OCI-M2 (cell line): ENCODE measurements at regions not wholly inside any gene's neighbourhood (a gene's known extent, or its start where the extent isn't known, plus 50 kb on each side); places are given as distances from the start of the nearest gene placed in this dataset.

ENCODE experiments used
- DNase-seq: peaks from one replicate; lab custom pipeline; 2025; ENCODE audit not compliant: unreplicated experiment; lab: John Stamatoyannopoulos, UW

DNA sequence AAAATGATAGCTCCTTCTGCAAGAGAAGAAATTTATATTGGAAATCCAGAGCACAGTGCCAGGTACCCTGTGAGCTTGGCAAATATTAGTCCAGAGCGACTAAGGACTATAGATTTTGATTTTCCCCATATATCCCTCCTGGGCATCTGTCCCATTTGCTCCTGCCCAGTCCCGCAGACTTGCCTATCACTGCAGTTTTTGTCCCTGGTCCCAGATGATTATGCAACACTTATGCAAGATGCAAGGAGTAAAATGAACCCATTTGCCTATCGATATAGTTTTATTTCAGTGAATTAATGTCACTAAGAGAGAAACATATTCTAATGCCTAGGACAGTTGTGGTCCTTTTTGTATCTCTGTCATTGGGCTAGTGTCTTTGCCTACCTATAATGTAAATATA is 215.9 kb upstream of the BMP4 start:
- DNase-seq, result no peak

DNA sequence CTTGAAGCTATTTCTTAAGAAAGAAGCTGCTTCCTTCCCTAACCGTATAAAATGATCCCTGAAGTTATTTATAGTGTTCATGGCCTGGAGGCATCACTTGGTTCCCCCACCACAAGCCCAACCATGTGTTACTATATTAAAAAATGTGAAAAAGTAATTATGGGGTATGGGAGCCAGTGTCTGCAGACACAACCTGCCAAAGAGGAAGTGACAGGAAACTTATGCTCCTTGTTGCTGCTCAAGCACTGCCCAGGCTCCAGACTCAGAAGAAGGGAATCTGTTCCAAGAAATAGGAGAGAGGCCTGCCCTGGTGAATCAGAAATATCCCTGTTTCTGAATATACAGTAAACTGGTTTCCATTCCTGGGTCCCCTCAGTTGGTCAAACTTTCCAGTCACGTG is 217.2 kb upstream of the BMP4 start:
- no peak for DNase-seq

DNA sequence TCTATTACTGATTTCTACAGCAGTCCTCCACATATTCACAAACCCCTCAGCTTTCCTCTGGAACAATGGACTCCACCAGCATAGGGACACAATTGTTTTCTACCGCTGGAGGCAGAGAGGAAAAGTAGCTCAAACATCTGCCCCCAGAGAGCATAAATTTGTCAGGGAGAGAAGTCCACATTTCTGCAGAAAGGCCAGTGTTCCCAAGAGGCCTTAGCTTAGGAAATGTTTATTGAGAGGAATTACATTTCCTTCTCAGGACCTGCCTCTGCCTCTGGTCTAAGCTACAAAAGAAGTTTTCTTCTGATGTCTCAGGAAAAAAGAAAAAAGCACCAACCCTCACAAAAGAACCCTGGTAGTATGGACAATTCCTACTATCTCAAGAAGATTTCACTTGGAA is 217.8 kb upstream of the BMP4 start:
- DNase-seq, result no peak

DNA sequence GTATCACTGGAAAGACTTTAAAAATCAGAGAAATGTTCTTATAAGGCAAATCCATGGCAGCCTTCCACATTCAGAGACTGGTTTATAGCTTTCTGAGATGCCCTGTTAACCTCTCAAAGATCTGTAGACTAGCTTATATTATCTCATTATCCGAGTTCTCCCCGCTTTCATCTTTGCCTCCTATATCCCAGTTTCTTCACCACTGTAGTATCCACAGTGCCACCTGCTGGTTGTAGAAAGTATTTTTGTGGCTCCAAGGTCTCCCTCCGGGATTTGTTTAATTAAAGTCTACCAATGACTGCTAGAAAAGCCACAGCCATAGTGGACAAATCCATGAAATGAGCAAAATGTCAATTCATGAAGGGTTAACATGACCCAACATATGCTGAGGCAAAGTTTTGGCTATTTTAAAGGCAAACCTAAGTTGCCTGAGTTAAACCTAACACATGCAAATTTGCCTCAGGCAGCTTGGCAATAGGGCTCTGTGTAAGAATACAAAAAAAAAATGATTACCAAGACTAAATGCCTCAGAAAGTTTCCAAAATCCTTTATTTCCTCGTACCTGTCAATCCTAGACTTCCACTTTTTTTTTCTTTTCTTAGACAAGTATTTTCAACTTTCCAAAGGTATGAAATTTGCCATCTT is 218.8 kb upstream of the BMP4 start:
- DNase-seq, result peak; percentile 19

DNA sequence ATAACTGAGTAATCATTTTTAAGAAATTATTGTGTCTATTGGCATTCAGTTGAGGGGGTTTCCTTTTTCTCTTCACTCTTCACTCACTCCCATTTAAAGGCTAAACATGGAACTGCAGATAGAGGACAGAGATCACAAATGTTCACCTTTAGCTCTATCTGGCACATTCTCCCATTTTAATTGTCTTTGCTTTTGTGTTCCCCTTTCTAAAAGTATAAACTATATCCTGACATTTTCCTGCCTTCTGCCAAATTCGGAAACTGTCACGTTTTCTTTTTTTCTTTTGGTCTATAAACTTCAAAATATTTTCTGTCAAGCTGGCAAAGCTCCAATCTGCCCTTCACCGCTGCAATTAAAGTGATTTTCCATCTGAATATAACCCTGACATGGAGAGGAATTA is 219.8 kb upstream of the CDKN3 start:
- no peak for DNase-seq

DNA sequence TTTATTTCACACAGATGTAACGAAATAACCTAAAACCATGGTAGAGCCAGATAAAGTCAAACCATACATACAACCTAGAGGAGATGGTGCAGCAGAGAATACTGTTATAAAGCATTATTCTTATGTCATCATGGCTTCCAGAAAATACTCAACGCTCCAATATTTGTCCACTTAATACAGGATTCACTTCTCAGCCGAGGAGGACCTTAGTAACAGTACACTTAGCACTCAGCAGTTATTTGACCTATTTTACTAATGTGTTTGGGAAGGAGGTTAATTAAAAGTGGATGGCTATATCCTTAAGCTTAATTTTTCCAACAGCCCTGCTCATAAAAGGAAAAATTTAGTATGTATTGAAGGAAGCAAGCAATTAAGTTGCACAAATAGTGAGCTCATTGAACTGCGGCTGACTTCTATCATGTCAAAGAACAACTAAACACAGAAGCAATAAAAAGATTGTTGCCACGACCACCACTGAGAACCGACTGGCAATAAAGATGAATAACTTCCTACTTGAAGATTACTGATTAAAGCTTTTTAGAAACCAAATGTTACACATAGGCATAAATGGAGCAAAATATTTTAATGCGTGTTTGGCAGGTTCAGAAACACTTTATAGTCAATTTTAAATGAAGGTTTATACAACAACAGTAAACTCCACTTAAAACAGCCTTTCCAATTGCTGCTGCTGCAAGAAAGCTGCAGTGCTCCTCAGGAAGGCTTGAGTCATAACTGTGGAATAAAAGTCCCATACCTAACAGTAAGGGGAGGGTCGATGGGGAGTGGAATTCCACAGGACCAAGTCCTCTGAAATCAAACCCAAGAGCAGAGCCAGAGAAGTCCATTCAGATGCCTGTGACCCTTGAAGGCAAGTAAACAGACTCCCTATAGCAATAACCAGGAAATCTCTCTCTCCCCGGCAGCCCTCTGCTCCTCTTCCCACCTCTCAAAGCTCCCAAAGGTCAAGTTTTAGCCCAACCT is 218.9 kb upstream of the CDKN3 start:
- DNase-seq, result no peak

DNA sequence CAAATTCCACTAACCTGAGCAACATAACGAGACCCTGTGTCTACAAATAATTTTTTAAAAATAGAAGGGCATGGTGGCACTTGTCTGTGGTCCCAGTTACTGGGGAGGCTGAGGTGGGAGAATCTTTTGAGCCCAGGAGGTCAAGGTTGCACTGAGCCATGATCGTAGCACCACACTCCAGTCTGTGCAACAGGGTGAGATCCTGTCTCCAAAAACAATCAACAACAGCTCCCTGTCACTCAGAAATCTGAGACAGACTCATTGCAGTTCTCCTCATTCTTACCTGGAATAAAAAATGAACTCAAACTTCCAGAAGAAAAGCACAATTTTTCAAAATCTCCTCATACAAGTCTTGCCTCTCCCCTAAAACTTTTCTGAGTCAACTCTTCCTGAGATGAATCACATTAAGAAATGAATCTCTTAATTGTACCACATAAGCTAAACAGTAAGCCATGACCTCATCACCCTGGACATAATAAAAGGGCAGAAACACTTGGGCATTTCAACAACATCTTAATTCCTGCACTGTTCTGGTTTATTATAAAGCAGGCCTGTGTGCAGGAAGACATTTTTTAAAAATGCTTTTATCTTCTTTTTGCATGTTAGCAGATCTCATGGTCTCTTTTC is 214.3 kb upstream of the CDKN3 start:
- DNase-seq, result no peak

DNA sequence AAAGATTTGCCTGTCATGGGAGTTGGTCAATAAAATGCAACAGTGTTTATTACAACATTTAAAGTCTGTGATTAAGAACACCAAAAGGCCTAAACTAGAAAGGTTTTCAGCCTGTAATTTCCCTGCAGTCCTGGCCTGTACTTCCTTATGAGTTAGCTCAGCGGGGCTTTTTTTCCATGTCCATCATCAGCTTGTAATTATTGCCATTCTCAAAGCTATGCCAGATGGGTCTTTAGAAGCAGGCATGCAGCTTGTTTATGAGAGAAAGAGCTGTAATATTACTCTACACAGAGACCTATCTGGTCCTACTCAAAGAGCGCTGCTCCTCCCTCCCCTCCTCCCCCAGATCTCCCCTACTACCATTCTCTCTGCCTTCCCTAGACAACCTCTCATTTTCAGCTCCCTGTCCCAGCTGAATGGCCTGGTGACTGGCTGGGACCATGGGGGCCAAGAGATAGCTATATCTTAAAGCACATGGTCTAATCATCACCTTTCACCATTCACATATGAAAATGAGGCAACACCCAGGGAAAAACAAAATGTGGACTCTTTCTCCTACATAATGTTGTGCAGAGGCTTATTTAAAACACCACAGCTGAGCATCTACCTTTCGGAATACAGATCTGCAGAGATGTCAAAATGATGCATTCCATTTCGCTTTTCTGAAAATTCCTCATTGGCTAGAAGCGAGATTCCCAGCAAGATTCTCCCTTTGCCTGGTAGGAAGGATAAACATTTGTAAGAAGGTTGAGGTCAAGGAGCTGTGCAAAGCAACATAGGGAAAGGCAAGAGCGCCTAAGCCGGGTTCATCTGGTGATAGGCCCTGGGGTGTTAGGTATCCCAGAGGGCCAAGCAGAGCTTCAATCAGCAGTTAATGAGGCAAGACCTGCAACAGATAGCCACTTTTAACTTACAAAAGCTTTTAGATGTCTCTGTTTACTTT is 209.7 kb upstream of the CDKN3 start:
- DNase-seq, result no peak

DNA sequence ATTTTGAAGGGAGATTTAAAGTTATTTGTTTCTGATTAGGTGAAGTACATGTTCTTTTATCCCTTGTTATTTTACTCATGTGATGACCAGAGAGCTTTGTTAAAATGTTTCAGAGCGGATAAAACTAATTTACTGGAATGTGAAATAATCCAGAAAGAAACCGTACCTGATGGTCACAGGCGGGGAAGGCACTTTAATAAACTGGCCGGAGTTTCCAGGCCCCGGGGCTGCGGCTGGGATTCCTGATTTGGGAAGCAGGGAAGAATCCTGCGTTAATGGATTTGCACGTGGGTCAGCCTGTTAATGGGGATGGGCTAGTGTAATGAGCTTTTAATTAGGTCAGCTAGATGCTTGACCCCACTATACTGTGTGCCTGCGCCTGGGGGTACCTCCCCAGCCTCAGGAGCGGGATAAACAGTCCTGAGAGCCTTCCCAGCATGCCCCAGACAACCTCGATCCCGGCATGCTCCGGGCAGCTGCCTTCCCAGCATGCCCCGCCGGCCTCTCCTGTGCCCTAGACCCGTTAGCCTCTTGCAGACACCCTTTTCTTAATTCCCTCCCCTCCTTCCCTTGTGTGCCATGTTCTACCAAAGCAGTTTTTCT is 208.6 kb upstream of the CDKN3 start:
- DNase-seq, result no peak

DNA sequence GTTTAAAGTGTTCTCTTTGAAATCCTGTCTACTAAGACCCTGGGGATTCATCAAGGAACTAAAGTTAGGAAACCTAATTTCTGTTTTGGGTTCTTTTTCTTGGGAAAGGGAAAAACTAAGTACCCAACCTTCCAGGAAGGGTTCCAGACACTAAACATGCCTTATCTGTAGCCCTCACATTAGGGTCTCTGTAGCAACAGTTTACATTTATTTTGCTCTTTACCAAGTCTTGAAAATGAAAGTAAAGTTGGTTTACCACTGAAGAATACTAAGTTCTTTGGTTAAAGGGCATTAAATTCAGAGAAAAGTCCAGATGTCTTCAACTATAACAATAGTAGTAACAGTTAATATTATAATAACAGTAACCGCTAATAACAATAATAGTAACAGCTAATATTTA is 207.5 kb upstream of the CDKN3 start:
- DNase-seq, result no peak

DNA sequence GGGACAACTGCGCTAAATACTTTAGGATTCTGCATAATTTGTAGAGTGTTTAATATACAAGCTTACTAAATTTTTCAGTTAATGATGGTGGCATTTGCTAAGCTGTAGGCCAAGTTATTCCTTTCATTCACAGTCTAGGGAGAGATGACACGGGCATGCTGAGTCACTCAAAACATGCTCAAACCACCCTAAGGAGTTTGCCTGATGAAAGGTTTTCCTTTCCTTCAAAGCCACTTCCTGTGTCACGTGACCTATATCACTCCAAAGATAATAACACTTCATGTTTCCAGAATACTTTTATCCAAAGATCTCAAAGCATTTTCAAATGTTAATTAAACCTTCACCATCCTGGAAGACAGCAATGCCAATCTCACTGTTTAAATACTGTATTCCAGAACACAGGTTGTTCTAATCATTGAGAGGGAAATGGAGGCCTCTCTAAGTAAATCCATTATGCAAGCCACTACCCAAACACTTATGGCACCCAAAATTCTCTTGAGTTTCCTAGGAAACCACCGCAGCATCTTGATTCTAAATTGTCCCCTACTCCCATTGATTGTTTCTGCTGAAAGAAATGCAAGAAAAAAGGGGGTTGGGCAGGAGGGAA is 207.0 kb upstream of the CDKN3 start:
- no peak for DNase-seq

DNA sequence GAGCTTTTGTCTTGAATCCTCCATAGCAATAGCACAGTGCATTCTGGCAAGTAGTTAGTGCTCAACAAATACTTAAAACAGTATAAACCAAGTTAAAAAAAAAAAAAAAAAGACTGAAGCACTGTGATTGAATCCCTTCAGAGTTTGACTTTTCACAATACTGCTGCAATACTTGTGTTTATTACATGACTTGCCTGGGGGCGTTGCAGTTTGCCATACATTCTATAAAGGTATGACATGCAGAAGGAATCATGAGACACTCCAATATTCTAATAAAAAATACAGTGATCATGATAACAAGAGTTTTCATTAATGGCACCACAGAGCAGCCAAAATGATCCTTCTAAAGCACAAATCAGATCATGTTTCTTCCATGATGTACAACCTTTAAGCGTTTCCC is 205.0 kb upstream of the CDKN3 start:
- DNase-seq, result no peak

DNA sequence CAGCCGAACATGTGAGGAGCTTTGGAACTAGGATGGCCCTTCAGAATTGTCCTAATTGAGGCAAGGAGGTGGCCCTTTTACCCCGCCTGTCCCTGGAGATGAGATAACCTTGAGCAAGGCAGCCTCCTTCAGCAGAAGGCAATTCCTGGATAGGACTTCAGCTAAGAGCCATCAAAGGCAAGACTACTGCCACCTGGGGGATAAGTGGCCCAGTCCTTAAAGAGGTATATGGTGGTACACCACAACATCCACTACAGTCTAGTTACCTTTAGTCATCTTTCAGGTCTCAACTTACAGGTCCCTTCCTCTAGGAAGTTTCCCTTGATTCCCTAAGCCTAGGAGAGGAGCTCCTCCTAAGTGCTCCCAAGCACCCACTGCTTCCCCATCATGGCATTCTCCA is 204.2 kb upstream of the CDKN3 start:
- DNase-seq, result no peak

DNA sequence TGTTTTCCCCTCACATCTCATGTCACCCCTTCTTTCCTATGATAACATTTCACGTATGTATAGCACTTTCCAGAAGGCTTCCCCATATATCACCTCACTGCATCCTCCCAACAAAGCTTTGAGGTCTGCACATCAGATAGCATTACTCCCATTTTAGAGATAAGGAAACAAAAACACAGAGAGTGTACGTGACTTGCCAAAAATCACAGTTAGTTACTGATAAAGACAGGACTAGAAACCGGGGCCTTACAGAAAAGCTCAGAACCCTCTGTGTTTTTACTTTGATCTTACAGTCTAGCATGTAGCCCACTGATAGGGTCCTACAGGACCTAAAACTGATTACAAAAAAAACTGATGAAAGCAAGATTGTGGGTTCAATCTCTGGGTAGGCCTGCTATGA is 202.9 kb upstream of the CDKN3 start:
- DNase-seq, result no peak

DNA sequence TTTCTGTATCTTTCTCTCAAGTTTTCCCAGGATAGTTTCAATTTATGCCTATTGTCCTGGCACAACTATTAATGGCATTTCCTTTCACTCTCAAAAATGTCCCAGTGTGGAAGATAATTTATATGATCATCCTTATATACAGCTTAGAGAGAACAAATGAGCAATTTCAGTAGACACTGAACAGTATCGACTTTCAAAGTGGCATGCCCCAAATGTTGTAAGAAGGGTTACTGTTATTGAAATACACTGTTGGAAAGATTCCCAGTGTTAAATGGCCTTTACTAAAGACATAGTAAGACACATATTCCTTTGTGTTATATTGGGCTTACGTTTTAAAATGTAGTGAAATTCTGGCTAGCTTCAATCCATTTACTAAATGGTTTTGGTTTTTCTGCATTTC is 202.3 kb upstream of the CDKN3 start:
- no peak for DNase-seq

DNA sequence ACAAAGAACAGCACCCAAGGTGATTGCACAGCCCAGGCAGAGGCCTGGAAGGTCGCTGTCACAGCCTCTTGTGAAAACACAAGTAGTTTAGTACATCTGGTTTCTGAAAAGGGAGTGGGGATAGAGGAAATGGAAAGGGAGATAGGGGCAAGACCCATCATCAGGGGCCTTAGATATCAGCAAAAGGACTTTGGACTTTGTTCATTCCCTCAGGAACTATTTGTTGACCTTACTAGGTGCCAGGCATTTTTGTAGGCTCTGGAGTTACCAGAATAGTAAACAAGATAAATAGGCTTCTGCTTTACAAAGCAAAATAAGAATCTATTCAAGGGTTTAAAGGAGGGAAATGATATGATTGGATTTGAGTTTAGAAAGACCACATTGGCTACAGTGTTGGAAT is 199.4 kb upstream of the CDKN3 start:
- DNase-seq, result no peak

DNA sequence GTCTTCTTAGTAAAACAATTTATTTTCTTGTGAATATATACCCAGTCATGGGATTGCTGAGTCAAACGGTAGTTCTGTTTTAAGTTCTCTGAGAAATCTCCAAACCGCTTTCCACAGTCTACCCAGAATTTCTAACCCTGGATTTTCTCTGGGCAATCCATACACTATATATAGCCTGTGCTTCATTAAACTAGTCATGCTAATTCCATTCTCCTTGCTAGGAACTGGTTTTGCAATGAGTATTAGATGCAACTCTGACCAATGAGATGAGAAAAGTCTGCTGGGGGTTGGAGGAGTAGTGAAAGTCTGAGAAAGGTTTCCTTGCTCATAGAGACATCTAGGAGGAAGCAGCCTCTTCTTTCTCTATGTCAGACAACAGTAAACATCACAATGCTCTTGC is 196.1 kb upstream of the CDKN3 start:
- DNase-seq, result no peak

DNA sequence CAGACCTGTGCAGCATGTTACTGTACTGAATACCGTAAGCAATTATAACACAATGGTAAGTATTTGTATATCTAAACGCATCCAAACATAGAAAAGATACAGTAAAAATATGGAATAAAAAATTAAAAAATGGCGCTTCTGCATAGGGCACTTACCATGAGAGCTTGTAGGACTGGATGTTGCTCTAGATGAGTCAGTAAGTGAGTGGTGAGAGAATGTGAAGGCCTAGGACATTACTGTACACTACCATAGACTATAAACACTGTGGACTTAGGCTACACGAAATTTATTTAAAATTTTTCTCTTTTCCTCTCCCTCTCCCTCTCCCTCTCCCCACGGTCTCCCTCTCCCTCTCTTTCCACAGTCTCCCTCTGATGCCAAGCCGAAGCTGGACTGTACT is 194.5 kb upstream of the CDKN3 start:
- DNase-seq, result no peak

DNA sequence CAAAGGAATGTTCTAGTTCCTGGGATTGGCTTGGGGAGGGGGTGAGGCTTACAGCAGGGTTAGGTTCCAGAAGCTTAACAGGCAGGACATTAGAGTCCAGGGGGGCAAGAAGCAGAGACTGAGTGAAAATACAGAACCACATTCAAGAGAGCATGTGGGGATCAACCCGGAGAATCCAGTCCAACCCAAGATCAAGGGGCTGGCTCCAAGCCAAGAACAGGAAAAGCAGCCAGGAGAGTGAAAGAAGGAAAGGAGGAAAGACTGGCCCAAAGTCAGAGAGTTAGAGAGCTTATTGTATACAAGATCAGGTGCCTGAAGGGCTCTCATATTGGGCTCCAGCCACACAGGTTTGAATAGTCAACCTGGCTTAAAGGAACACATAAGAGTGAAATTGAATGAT is 190.3 kb upstream of the CDKN3 start:
- no peak for DNase-seq

DNA sequence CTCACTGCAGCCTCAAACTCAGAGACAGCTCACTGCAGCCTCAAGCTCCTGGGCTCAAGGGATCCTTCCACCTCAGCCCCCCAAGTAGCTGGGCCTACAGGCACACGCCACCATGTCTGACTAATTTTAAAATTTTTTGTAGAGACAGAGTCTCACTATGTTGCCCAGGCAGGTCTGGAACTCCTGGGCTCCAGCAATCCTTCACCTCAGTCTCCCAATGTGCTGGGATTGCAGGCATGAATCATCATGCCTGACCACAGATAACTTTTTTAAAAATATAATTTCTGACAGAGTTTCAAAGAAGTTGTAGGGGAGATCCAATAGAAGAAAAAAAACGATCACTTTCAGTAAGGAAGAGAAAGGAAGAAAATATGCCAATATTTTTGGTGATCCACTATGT is 189.7 kb upstream of the CDKN3 start:
- no peak for DNase-seq
